CD4-positive, alpha-beta T cell treated with Interleukin-12 subunit alpha and Interleukin-12 subunit beta, for 1 hour (primary cell): ENCODE measurements at regions not wholly inside any gene's neighbourhood (a gene's known extent, or its start where the extent isn't known, plus 50 kb on each side); places are given as distances from the start of the nearest gene placed in this dataset.

Experiments used
- DNase-seq: peaks from one replicate; pipeline ENCODE4 v3.0.0-alpha.2; 2020

GRCh38 chr9:109953300-109953699 is 173.3 kb downstream of the PALM2AKAP2 start:
- no peak for DNase-seq

GRCh38 chr9:109953813-109954497 is 174.0 kb downstream of the PALM2AKAP2 start:
- DNase-seq: no peak

GRCh38 chr9:109956717-109957440 is 176.9 kb downstream of the PALM2AKAP2 start:
- no peak for DNase-seq

GRCh38 chr9:109959679-109960078 is 179.7 kb downstream of the PALM2AKAP2 start:
- DNase-seq: no peak

GRCh38 chr9:109961626-109962025 is 181.6 kb downstream of the PALM2AKAP2 start:
- no peak for DNase-seq

GRCh38 chr9:109962215-109962614 is 182.2 kb downstream of the PALM2AKAP2 start:
- DNase-seq: no peak

- no peak for DNase-seq
These were observed 183.1 kb downstream of the PALM2AKAP2 start for GRCh38 chr9:109963079-109963478.

GRCh38 chr9:109966643-109967368 is 186.8 kb downstream of the PALM2AKAP2 start:
- DNase-seq: no peak

GRCh38 chr9:109967651-109968642 is 187.9 kb downstream of the PALM2AKAP2 start:
- peak; percentile 43 for DNase-seq

GRCh38 chr9:109969011-109969410 is 189.0 kb downstream of the PALM2AKAP2 start:
- no peak for DNase-seq

GRCh38 chr9:109969573-109970237 is 189.7 kb downstream of the PALM2AKAP2 start:
- DNase-seq: no peak

- DNase-seq: no peak
These were observed 191.2 kb downstream of the PALM2AKAP2 start for GRCh38 chr9:109971226-109971625.

- peak; percentile 18 for DNase-seq
These were observed 192.3 kb downstream of the PALM2AKAP2 start for GRCh38 chr9:109972026-109972882.

- DNase-seq: no peak
These were observed 193.3 kb downstream of the PALM2AKAP2 start for GRCh38 chr9:109973336-109973735.

- DNase-seq: peak; percentile 28
These were observed 194.3 kb downstream of the PALM2AKAP2 start for GRCh38 chr9:109974143-109974917.

- no peak for DNase-seq
These were observed 194.9 kb downstream of the PALM2AKAP2 start for GRCh38 chr9:109974918-109975276.

GRCh38 chr9:109975574-109976295 is 195.7 kb downstream of the PALM2AKAP2 start:
- DNase-seq: no peak

GRCh38 chr9:109976303-109976702 is 196.3 kb downstream of the PALM2AKAP2 start:
- DNase-seq: no peak

GRCh38 chr9:109977521-109977920 is 197.5 kb downstream of the PALM2AKAP2 start:
- DNase-seq: no peak
